ENCODE measurements at regions not wholly inside any gene's neighbourhood (a gene's known extent, or its start where the extent isn't known, plus 50 kb on each side); places are given as distances from the start of the nearest gene placed in this dataset.

DNA sequence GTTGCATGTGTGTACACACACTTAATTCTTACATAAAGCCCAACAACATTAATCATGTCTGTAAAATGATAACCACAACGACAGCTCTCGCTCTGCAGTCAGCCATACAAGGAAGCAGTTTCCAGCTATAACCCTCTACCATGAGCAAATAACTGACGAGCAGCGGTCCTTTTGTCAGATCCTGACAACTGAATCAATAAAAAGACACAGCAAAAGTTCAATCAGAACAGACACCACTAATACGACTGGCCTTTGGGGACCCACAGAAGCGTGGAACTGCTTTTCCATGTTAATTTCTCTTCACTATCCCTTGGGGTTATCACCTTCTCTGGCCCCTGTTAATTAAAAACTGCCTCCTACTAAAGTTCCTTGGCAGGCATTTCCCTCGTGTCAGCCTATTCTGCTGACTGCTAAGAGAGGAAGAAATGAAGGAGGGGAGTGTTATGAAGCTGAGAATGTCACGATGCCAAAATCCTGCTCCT, 722.8 kb upstream of the GRAMD2B start:
- BruUV-seq (replicated peaks): no TSS peak
- ChIA-PET CTCF (interaction anchor here (0.6 kb wide), 1 partner anchor 17 kb away, joined by 3 read pairs; no protein-coding TSS in a partner anchor), POLR2A (interaction anchor here (0.6 to 1.4 kb wide), 2 partner anchors 17 to 1119 kb away, joined by 4 to 7 read pairs; no protein-coding TSS in a partner anchor)

DNA sequence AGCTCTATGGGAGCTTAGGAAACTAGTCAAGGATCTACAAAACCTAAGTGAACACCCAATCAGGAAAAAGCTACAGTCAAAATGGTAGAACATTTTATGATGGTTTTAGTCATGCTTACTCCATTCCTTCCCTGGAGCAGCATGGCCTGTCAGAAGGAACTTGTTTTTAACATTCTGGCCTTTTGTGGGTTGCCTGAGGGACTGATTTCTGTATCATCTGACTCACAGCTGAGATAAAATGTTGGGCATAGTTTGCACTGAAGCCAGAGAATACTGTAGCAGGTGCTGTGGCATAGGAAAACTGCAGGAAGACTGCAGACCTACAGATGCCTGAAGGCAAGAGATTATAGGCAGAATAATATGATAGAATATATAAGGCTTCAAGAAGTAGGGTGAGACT, 719.6 kb upstream of the GRAMD2B start:
- H3K27me3 Mint-ChIP-seq (ENCODE audit: insufficient read depth, unreplicated experiment): no peaks in the 10 kb centered on the region
- POLR2A ChIA-PET: no interaction called here
- intact Hi-C loops (cut with micrococcal nuclease; ENCODE audit: unreplicated experiment): no loop called here

More for the DNA sequence above, 722.8 kb upstream of the GRAMD2B start:
- peaks cover 24% of the 10 kb centered on the region for H3K9me3 Mint-ChIP-seq (ENCODE audit: unreplicated experiment)
- DNase-seq: peak; percentile 44 to 68
- peaks cover 28% of the 10 kb centered on the region for H3K4me1 Mint-ChIP-seq (ENCODE audit: low read depth, unreplicated experiment)
- peak overlapping the region; percentile 79 for H3K4me3 Mint-ChIP-seq (ENCODE audit: unreplicated experiment)
- peak overlapping the region; percentile 94 for H3K27ac Mint-ChIP-seq (ENCODE audit: unreplicated experiment)
- no peaks in the 10 kb centered on the region for H3K36me3 Mint-ChIP-seq (ENCODE audit: insufficient read depth, unreplicated experiment)
- H3K9me3 ChIP-seq: peaks cover 5% of the 10 kb centered on the region; the same call in 1 of the 2 replicates
- peak overlapping the region; percentile 31 for H3K4me3 ChIP-seq (ENCODE audit: low read depth, low read length)
- peaks cover 36% of the 10 kb centered on the region for H3K4me1 ChIP-seq
- intact Hi-C loops (cut with micrococcal nuclease; ENCODE audit: unreplicated experiment): loop anchor here (1.0 kb wide), 2 partner anchors 17 to 31 kb away; no protein-coding TSS in a partner anchor
- H3K27me3 ChIP-seq (replicated peaks; ENCODE audit: control insufficient read depth, insufficient read depth, low read length): no peaks in the 10 kb centered on the region
- H3K36me3 ChIP-seq (ENCODE audit: control insufficient read depth, insufficient read depth, low read length): no peaks in the 10 kb centered on the region
- no peaks in the 10 kb centered on the region for H3K27me3 Mint-ChIP-seq (ENCODE audit: insufficient read depth, unreplicated experiment)
- TF ChIP-seq, protein P1, sequence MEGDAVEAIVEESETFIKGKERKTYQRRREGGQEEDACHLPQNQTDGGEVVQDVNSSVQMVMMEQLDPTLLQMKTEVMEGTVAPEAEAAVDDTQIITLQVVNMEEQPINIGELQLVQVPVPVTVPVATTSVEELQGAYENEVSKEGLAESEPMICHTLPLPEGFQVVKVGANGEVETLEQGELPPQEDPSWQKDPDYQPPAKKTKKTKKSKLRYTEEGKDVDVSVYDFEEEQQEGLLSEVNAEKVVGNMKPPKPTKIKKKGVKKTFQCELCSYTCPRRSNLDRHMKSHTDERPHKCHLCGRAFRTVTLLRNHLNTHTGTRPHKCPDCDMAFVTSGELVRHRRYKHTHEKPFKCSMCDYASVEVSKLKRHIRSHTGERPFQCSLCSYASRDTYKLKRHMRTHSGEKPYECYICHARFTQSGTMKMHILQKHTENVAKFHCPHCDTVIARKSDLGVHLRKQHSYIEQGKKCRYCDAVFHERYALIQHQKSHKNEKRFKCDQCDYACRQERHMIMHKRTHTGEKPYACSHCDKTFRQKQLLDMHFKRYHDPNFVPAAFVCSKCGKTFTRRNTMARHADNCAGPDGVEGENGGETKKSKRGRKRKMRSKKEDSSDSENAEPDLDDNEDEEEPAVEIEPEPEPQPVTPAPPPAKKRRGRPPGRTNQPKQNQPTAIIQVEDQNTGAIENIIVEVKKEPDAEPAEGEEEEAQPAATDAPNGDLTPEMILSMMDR (IDR thresholded peaks at IDR 0.05; ENCODE audit: insufficient read depth in 1 of 2, low read depth in 1 of 2, low read length in 1 of 2, severe bottlenecking in 1 of 2, unreplicated experiment in 1 of 2): no peak

DNA sequence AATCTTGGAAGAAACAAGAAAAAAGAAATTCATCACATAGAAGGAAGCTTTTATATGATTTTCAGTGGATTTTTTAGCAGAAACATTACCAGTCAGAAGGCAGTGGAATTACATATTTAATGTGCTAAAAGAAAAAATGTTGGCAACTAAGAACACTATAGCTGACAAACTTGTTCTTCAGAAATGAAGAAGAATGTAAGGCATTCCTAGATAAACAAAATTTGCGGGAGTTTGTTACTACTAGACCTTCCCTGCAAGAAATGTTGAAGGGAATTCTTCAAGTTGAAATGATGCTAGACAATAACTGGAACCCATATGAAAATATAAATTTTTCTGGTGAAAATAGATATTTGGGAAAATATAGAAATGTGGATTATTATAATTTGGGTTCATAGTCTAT, 718.3 kb upstream of the GRAMD2B start:
- Mint-ChIP-seq H3K27me3 (ENCODE audit: insufficient read depth, unreplicated experiment) (no peaks in the 10 kb centered on the region), H3K36me3 (ENCODE audit: insufficient read depth, unreplicated experiment) (no peaks in the 10 kb centered on the region), H3K4me1 (ENCODE audit: low read depth, unreplicated experiment) (peaks cover 8% of the 10 kb centered on the region), H3K4me3 (ENCODE audit: unreplicated experiment) (no peak overlapping the region), H3K9me3 (ENCODE audit: unreplicated experiment) (peaks cover 46% of the 10 kb centered on the region), H3K27ac (ENCODE audit: unreplicated experiment) (no peak overlapping the region)
- DNase-seq: no peak
- TF ChIP-seq, protein P1 (IDR thresholded peaks at IDR 0.05; ENCODE audit: insufficient read depth in 1 of 2, low read depth in 1 of 2, low read length in 1 of 2, severe bottlenecking in 1 of 2, unreplicated experiment in 1 of 2): no peak
- H3K27me3 ChIP-seq (replicated peaks; ENCODE audit: control insufficient read depth, insufficient read depth, low read length): no peaks in the 10 kb centered on the region
- H3K36me3 ChIP-seq (ENCODE audit: control insufficient read depth, insufficient read depth, low read length): no peaks in the 10 kb centered on the region
- BruUV-seq (replicated peaks): no TSS peak
- POLR2A ChIA-PET: no interaction called here
- H3K9me3 ChIP-seq: peaks cover 8% of the 10 kb centered on the region
- no peak overlapping the region for H3K4me3 ChIP-seq (ENCODE audit: low read depth, low read length)
- intact Hi-C loops (cut with micrococcal nuclease; ENCODE audit: unreplicated experiment): no loop called here
- CTCF ChIA-PET: no interaction called here
- peaks cover 18% of the 10 kb centered on the region for H3K4me1 ChIP-seq

More for the DNA sequence above, 719.6 kb upstream of the GRAMD2B start:
- peaks cover 24% of the 10 kb centered on the region for H3K4me1 ChIP-seq
- H3K36me3 ChIP-seq (ENCODE audit: control insufficient read depth, insufficient read depth, low read length): no peaks in the 10 kb centered on the region
- H3K4me3 ChIP-seq (ENCODE audit: low read depth, low read length): no peak overlapping the region
- CTCF ChIA-PET: no interaction called here
- H3K4me1 Mint-ChIP-seq (ENCODE audit: low read depth, unreplicated experiment): peaks cover 17% of the 10 kb centered on the region
- TF ChIP-seq, protein P1 (IDR thresholded peaks at IDR 0.05; ENCODE audit: insufficient read depth in 1 of 2, low read depth in 1 of 2, low read length in 1 of 2, severe bottlenecking in 1 of 2, unreplicated experiment in 1 of 2): no peak
- H3K27me3 ChIP-seq (replicated peaks; ENCODE audit: control insufficient read depth, insufficient read depth, low read length): no peaks in the 10 kb centered on the region
- H3K4me3 Mint-ChIP-seq (ENCODE audit: unreplicated experiment): no peak overlapping the region
- H3K36me3 Mint-ChIP-seq (ENCODE audit: insufficient read depth, unreplicated experiment): no peaks in the 10 kb centered on the region
- no peak overlapping the region for H3K27ac Mint-ChIP-seq (ENCODE audit: unreplicated experiment)
- H3K9me3 Mint-ChIP-seq (ENCODE audit: unreplicated experiment): peaks cover 37% of the 10 kb centered on the region
- DNase-seq: no peak
- peaks cover 8% of the 10 kb centered on the region for H3K9me3 ChIP-seq
- no TSS peak for BruUV-seq (replicated peaks)
